HEK293 (cell line): ENCODE measurements at regions not wholly inside any gene's neighbourhood (a gene's known extent, or its start where the extent isn't known, plus 50 kb on each side); places are given as distances from the start of the nearest gene placed in this dataset.

ENCODE experiments used
- CTCF ChIA-PET: fragments of 350-600 bp; formaldehyde crosslinking; extraction: SDS; loops from one replicate; lab custom pipeline; 2021; ENCODE audit warnings: antibody characterized with exemption; lab: Yijun Ruan, JAX
- POLR2A ChIA-PET: fragments of 300-600 bp; formaldehyde crosslinking; extraction: SDS; loops from one replicate; lab custom pipeline; 2020; ENCODE audit warnings: antibody characterized with exemption, inconsistent platforms; lab: Yijun Ruan, JAX
- H3K27ac ChIP-seq: fragments of 200-500 bp; sonication (Bioruptor generic); 2 replicates; pipeline ENCODE4 v1.5.1; 2014; ENCODE audit warnings: low read depth, low read length, control low read depth, inconsistent platforms; ENCODE audit errors: extremely low read depth
- H3K36me3 ChIP-seq, 2 experiments: fragments of 200-500 bp in 1 of 2; sonication (Bioruptor generic) in 1 of 2; 1 replicate in 1 of 2; 2 replicates in 1 of 2; pipeline ENCODE4 v1.5.1; 2014 to 2017; ENCODE audit warnings: inconsistent platforms in 2 of 2, low read length in 2 of 2; ENCODE audit not compliant: control insufficient read depth in 2 of 2, insufficient read depth in 1 of 2
- H3K4me1 ChIP-seq: fragments of 200-500 bp; sonication (Bioruptor generic); 2 replicates; pipeline ENCODE4 v1.5.1; 2014; ENCODE audit warnings: mild to moderate bottlenecking, low read length, inconsistent platforms; ENCODE audit not compliant: control insufficient read depth, insufficient read depth
- H3K4me3 ChIP-seq: 2 replicates; pipeline ENCODE4 v1.5.1; 2011; ENCODE audit warnings: low read depth, mild to moderate bottlenecking, control low read depth, low read length, moderate library complexity
- H3K9me3 ChIP-seq: fragments of 200-500 bp; sonication (Bioruptor generic); 2 replicates; pipeline ENCODE4 v1.5.1; 2014; ENCODE audit warnings: low read depth, low read length, inconsistent platforms; ENCODE audit not compliant: control insufficient read depth, insufficient read depth
- EGR2 ChIP-seq: fragments of 450-650 bp; formaldehyde crosslinking; IDR thresholded peaks from 2 replicates; pipeline ENCODE4 v1.5.1; 2016; ENCODE audit warnings: low read depth, missing biosample characterization, missing genetic modification characterization
- INSM2 ChIP-seq: fragments of 450-650 bp; formaldehyde crosslinking; IDR thresholded peaks from 2 replicates; pipeline ENCODE4 v1.5.1; 2016; ENCODE audit warnings: missing biosample characterization, missing genetic modification characterization
- KLF7 ChIP-seq: fragments of 450-650 bp; formaldehyde crosslinking; IDR thresholded peaks from 2 replicates; pipeline ENCODE4 v1.5.1; 2016; ENCODE audit warnings: missing biosample characterization, missing genetic modification characterization, borderline replicate concordance
- OSR2 ChIP-seq: fragments of 450-650 bp; formaldehyde crosslinking; IDR thresholded peaks from 2 replicates; pipeline ENCODE4 v1.5.1; 2016; ENCODE audit warnings: missing biosample characterization, missing genetic modification characterization
- WT1 ChIP-seq: fragments of 450-650 bp; formaldehyde crosslinking; IDR thresholded peaks from 2 replicates; pipeline ENCODE4 v1.5.1; 2016; ENCODE audit warnings: missing biosample characterization, missing genetic modification characterization
- YY1 ChIP-seq: fragments of 450-650 bp; formaldehyde crosslinking; IDR thresholded peaks from 2 replicates; pipeline ENCODE4 v1.5.1; 2018; ENCODE audit warnings: missing biosample characterization, missing genetic modification characterization
- ZBTB20 ChIP-seq: fragments of 450-650 bp; formaldehyde crosslinking; IDR thresholded peaks from 2 replicates; pipeline ENCODE4 v1.5.1; 2016; ENCODE audit warnings: missing biosample characterization, missing genetic modification characterization
- ZFP3 ChIP-seq: fragments of 450-650 bp; formaldehyde crosslinking; IDR thresholded peaks from 2 replicates; pipeline ENCODE4 v1.5.1; 2016; ENCODE audit warnings: low read depth, missing biosample characterization, missing genetic modification characterization
- ZNF114 ChIP-seq: fragments of 450-650 bp; formaldehyde crosslinking; IDR thresholded peaks from 2 replicates; pipeline ENCODE4 v1.5.0; 2017; ENCODE audit warnings: missing biosample characterization, missing genetic modification characterization
- ZNF121 ChIP-seq: fragments of 450-650 bp; formaldehyde crosslinking; IDR thresholded peaks from 2 replicates; pipeline ENCODE4 v1.5.1; 2016; ENCODE audit warnings: missing biosample characterization, missing genetic modification characterization
- ZNF148 ChIP-seq: fragments of 450-650 bp; formaldehyde crosslinking; IDR thresholded peaks from 2 replicates; pipeline ENCODE4 v1.5.0; 2017; ENCODE audit warnings: missing biosample characterization, missing genetic modification characterization, borderline replicate concordance
- ZNF169 ChIP-seq: fragments of 450-650 bp; formaldehyde crosslinking; IDR thresholded peaks from 2 replicates; pipeline ENCODE4 v1.5.1; 2016; ENCODE audit warnings: missing biosample characterization, missing genetic modification characterization
- ZNF174 ChIP-seq: fragments of 450-650 bp; formaldehyde crosslinking; IDR thresholded peaks from 2 replicates; pipeline ENCODE4 v1.5.0; 2017; ENCODE audit warnings: missing biosample characterization, mild to moderate bottlenecking, missing genetic modification characterization
- ZNF23 ChIP-seq: fragments of 450-650 bp; formaldehyde crosslinking; IDR thresholded peaks from 2 replicates; pipeline ENCODE4 v1.5.1; 2016; ENCODE audit warnings: missing biosample characterization, missing genetic modification characterization, borderline replicate concordance
- ZNF274 ChIP-seq, 2 experiments: fragments of 200-500 bp in 1 of 2; fragments of 450-650 bp in 1 of 2; sonication (Bioruptor generic) in 1 of 2; formaldehyde crosslinking in 1 of 2; IDR thresholded peaks; 2 replicates each; pipeline versions ENCODE4 v1.5.1 to v1.6.1; 2014 to 2016; ENCODE audit warnings: borderline replicate concordance in 1 of 2, inconsistent platforms in 1 of 2, low read length in 1 of 2, missing biosample characterization in 1 of 2, missing genetic modification characterization in 1 of 2
- ZNF302 ChIP-seq: fragments of 450-650 bp; formaldehyde crosslinking; IDR thresholded peaks from 2 replicates; pipeline ENCODE4 v1.5.1; 2016; ENCODE audit warnings: missing biosample characterization, missing genetic modification characterization, low read depth
- ZNF423 ChIP-seq: fragments of 450-650 bp; formaldehyde crosslinking; IDR thresholded peaks from 2 replicates; pipeline ENCODE4 v1.5.1; 2016; ENCODE audit warnings: missing biosample characterization, missing genetic modification characterization
- ZNF426 ChIP-seq: fragments of 450-650 bp; formaldehyde crosslinking; IDR thresholded peaks from 2 replicates; pipeline ENCODE4 v1.5.1; 2017; ENCODE audit warnings: missing biosample characterization, missing genetic modification characterization, mild to moderate bottlenecking, inconsistent platforms, moderate library complexity
- ZNF513 ChIP-seq: fragments of 450-650 bp; IDR thresholded peaks from 2 replicates; pipeline ENCODE4 v1.5.1; 2018; ENCODE audit warnings: missing biosample characterization, missing genetic modification characterization
- ZNF558 ChIP-seq: fragments of 450-650 bp; formaldehyde crosslinking; IDR thresholded peaks from 2 replicates; pipeline ENCODE4 v1.5.1; 2016; ENCODE audit warnings: missing biosample characterization, missing genetic modification characterization
- ZNF596 ChIP-seq: fragments of 450-650 bp; IDR thresholded peaks from 2 replicates; pipeline ENCODE4 v1.5.0; 2018; ENCODE audit warnings: missing biosample characterization, mild to moderate bottlenecking, missing genetic modification characterization, moderate library complexity
- ZNF600 ChIP-seq: fragments of 450-650 bp; formaldehyde crosslinking; IDR thresholded peaks from 2 replicates; pipeline ENCODE4 v1.5.1; 2016; ENCODE audit warnings: missing biosample characterization, missing genetic modification characterization
- ZNF645 ChIP-seq: fragments of 450-650 bp; formaldehyde crosslinking; IDR thresholded peaks from 2 replicates; pipeline ENCODE4; 2016; ENCODE audit warnings: missing biosample characterization, missing genetic modification characterization
- ZNF768 ChIP-seq: fragments of 450-650 bp; formaldehyde crosslinking; IDR thresholded peaks from 2 replicates; pipeline ENCODE4 v1.5.1; 2018; ENCODE audit warnings: missing biosample characterization, mild to moderate bottlenecking, missing genetic modification characterization
- ZNF776 ChIP-seq: fragments of 450-650 bp; formaldehyde crosslinking; IDR thresholded peaks from 2 replicates; pipeline ENCODE4 v1.5.0; 2017; ENCODE audit warnings: missing biosample characterization, missing genetic modification characterization, borderline replicate concordance
- ZNF785 ChIP-seq: fragments of 450-650 bp; formaldehyde crosslinking; IDR thresholded peaks from 2 replicates; pipeline ENCODE4 v1.5.1; 2016; ENCODE audit warnings: missing biosample characterization, missing genetic modification characterization
- ZNF792 ChIP-seq: fragments of 450-650 bp; formaldehyde crosslinking; IDR thresholded peaks from 2 replicates; pipeline ENCODE4 v1.5.1; 2016; ENCODE audit warnings: missing biosample characterization, missing genetic modification characterization
- ZNF830 ChIP-seq: fragments of 450-650 bp; IDR thresholded peaks from 2 replicates; pipeline ENCODE4 v1.5.0; 2018; ENCODE audit warnings: missing biosample characterization, missing genetic modification characterization, low read depth, mild to moderate bottlenecking, moderate library complexity
- ZNF837 ChIP-seq: fragments of 450-650 bp; formaldehyde crosslinking; IDR thresholded peaks from 2 replicates; pipeline ENCODE4 v1.5.1; 2016; ENCODE audit warnings: missing biosample characterization, missing genetic modification characterization
- ZSCAN23 ChIP-seq: fragments of 450-650 bp; formaldehyde crosslinking; IDR thresholded peaks from 2 replicates; pipeline ENCODE4 v1.5.1; 2016; ENCODE audit warnings: missing biosample characterization, missing genetic modification characterization

GRCh38 chr5:39661026-39661779, 236.4 kb upstream of the DAB2 start:
- no peaks in the 10 kb centered on the region for H3K4me1 ChIP-seq
- H3K4me3 ChIP-seq = no peak overlapping the region
- no peak overlapping the region for H3K27ac ChIP-seq
- H3K9me3 ChIP-seq = no peaks in the 10 kb centered on the region
- POLR2A ChIA-PET = no interaction called here
- H3K36me3 ChIP-seq = no peaks in the 10 kb centered on the region
- TF ChIP-seq WT1 = no peak
- no peak for TF ChIP-seq ZNF596 (tag by site-specific recombination)
- TF ChIP-seq YY1 (tag by site-specific recombination) = no peak
- TF ChIP-seq ZNF23 (tag by site-specific recombination) = no peak
- no peak for TF ChIP-seq ZNF645 (tag by site-specific recombination)
- no peak for TF ChIP-seq ZFP3 (tag by site-specific recombination)
- no peak for TF ChIP-seq KLF7 (tag by site-specific recombination)
- TF ChIP-seq ZNF426 = no peak
- TF ChIP-seq INSM2 (tag by site-specific recombination) = no peak
- no peak for TF ChIP-seq OSR2 (tag by site-specific recombination)
- TF ChIP-seq ZNF513 (tag by site-specific recombination) = no peak
- TF ChIP-seq ZNF558 = no peak
- no peak for TF ChIP-seq ZNF114
- TF ChIP-seq ZNF148 (tag by site-specific recombination) = no peak
- TF ChIP-seq ZSCAN23 = no peak
- no peak for TF ChIP-seq ZNF600 (tag by site-specific recombination)
- CTCF ChIA-PET = no interaction called here

GRCh38 chr5:39660020-39660419, 235.2 kb upstream of the DAB2 start:
- Histone ChIP-seq H3K27ac (no peak overlapping the region), H3K4me3 (no peak overlapping the region), H3K36me3 (no peaks in the 10 kb centered on the region), H3K4me1 (no peaks in the 10 kb centered on the region), H3K9me3 (no peaks in the 10 kb centered on the region)
- ChIA-PET POLR2A (no interaction called here), CTCF (interaction anchor here (0.7 kb wide), 1 partner anchor 112 kb away, joined by 3 read pairs; no protein-coding TSS in a partner anchor)
- TF ChIP-seq EGR2 (tag by site-specific recombination) (no peak), ZNF596 (tag by site-specific recombination) (no peak), ZNF121 (no peak), ZNF302 (no peak), ZNF785 (tag by site-specific recombination) (no peak), ZNF169 (tag by site-specific recombination) (no peak), ZNF174 (tag by site-specific recombination) (no peak), ZBTB20 (tag by site-specific recombination) (no peak), ZNF837 (no peak), ZNF792 (tag by site-specific recombination) (no peak), ZNF274 (IDR thresholded peaks at IDR 0.05; ENCODE audit: low read length) (no peak), ZNF274 (tag by site-specific recombination; IDR thresholded peaks at IDR 0.05; ENCODE audit: borderline replicate concordance) (no peak), ZNF776 (no peak), ZNF423 (tag by site-specific recombination) (no peak), ZNF830 (no peak), ZNF768 (tag by site-specific recombination) (no peak)
